Activated CD4-positive, alpha-beta T cell treated with anti-CD3 and anti-CD28 coated beads for 48 hours (primary cell): ENCODE measurements at regions not wholly inside any gene's neighbourhood (a gene's known extent, or its start where the extent isn't known, plus 50 kb on each side); places are given as distances from the start of the nearest gene placed in this dataset.

ENCODE experiments used
- DNase-seq: peaks from one replicate; pipeline ENCODE4 v3.0.0-alpha.2; 2020

GRCh38 chr11:120032766-120033390 lies 105.0 kb downstream of the TRIM29 start:
- no peak for DNase-seq

- DNase-seq: no peak
Observed at GRCh38 chr11:120031612-120032600, 106.0 kb downstream of the TRIM29 start.

GRCh38 chr11:120031156-120031555 lies 106.8 kb downstream of the TRIM29 start:
- DNase-seq: no peak

- DNase-seq: no peak
Observed at GRCh38 chr11:120030411-120030810, 107.5 kb downstream of the TRIM29 start.

GRCh38 chr11:120029321-120029720 lies 108.6 kb downstream of the TRIM29 start:
- no peak for DNase-seq

GRCh38 chr11:120028897-120029258 lies 109.0 kb downstream of the TRIM29 start:
- DNase-seq: no peak

GRCh38 chr11:120028181-120028896 lies 109.6 kb downstream of the TRIM29 start:
- DNase-seq: no peak

- DNase-seq: no peak
Observed at GRCh38 chr11:120027546-120028180, 110.2 kb downstream of the TRIM29 start.

GRCh38 chr11:120025606-120026335 lies 112.1 kb downstream of the TRIM29 start:
- no peak for DNase-seq

GRCh38 chr11:120024586-120024985 lies 113.3 kb downstream of the TRIM29 start:
- DNase-seq: no peak

- no peak for DNase-seq
Observed at GRCh38 chr11:120024046-120024445, 113.9 kb downstream of the TRIM29 start.

- DNase-seq: no peak
Observed at GRCh38 chr11:120023551-120023950, 114.4 kb downstream of the TRIM29 start.

- DNase-seq: no peak
Observed at GRCh38 chr11:120023120-120023519, 114.8 kb downstream of the TRIM29 start.

- no peak for DNase-seq
Observed at GRCh38 chr11:120022617-120023016, 115.3 kb downstream of the TRIM29 start.

- DNase-seq: no peak
Observed at GRCh38 chr11:120021978-120022377, 115.9 kb downstream of the TRIM29 start.

GRCh38 chr11:120021391-120021953 lies 116.4 kb downstream of the TRIM29 start:
- no peak for DNase-seq

- no peak for DNase-seq
Observed at GRCh38 chr11:120020981-120021380, 116.9 kb downstream of the TRIM29 start.

GRCh38 chr11:120020486-120020885 lies 117.4 kb downstream of the TRIM29 start:
- no peak for DNase-seq

- no peak for DNase-seq
Observed at GRCh38 chr11:120019191-120019590, 118.7 kb downstream of the TRIM29 start.

GRCh38 chr11:120017582-120018150 lies 120.2 kb downstream of the TRIM29 start:
- DNase-seq: no peak
